GM12878 (cell line): ENCODE measurements at regions not wholly inside any gene's neighbourhood (a gene's known extent, or its start where the extent isn't known, plus 50 kb on each side); places are given as distances from the start of the nearest gene placed in this dataset.

Experiments used
- ATAC-seq: fragments of 200-7000 bp; cut with Tn5 transposase; 3 replicates; pipeline ENCODE4 v1.9.1; 2020; ENCODE audit warnings: mild to moderate bottlenecking, moderate library complexity
- BruUV-seq: library from RNA; stranded (reverse); fragments of 400-500 nt; replicated peaks from 2 replicates; lab custom pipeline; 2021; lab: Mats Ljungman, UMichigan
- CTCF ChIA-PET: fragments of 300-600 bp; sonication (Branson Sonifier 250); formaldehyde crosslinking; extraction: SDS; loops from one replicate; lab custom pipeline; 2021; ENCODE audit warnings: inconsistent platforms; lab: Yijun Ruan, JAX
- POLR2A ChIA-PET: fragments of 350-600 bp; formaldehyde crosslinking; extraction: SDS; loops from one replicate; lab custom pipeline; 2021; ENCODE audit warnings: inconsistent platforms; lab: Charles Lee
- RAD21 ChIA-PET: fragments of 300-600 bp; sonication (Branson Sonifier 250); formaldehyde crosslinking; loops from one replicate; lab custom pipeline; 2023; ENCODE audit warnings: antibody characterized with exemption; ENCODE audit not compliant: unreplicated experiment; lab: Charles Lee
- SMC1A ChIA-PET: fragments of 300-600 bp; sonication (Branson Sonifier 250); formaldehyde crosslinking; loops from one replicate; lab custom pipeline; 2023; ENCODE audit not compliant: unreplicated experiment, uncharacterized antibody; lab: Charles Lee
- DNase-seq: peaks from one replicate; pipeline ENCODE4 v3.0.0-alpha.2; 2011; ENCODE audit warnings: low read depth, low spot score
- FAIRE-seq: peaks from 3 replicates; lab custom pipeline; 2011; peaks lifted over from hg19 to GRCh38; lab: Jason Lieb, UNC
- H2AFZ ChIP-seq: 2 replicates; pipeline ENCODE4 v1.6.0; 2011; ENCODE audit warnings: low read depth, low read length, control low read depth; ENCODE audit not compliant: control insufficient read depth
- H3K27ac ChIP-seq: 2 replicates; pipeline ENCODE4 v1.5.1; 2011; ENCODE audit warnings: control low read depth; ENCODE audit not compliant: control insufficient read depth, insufficient read depth
- H3K27me3 ChIP-seq, 2 experiments: replicated peaks in 1 of 2; 2 replicates each; pipeline versions ENCODE4 v1.6.0 to v1.6.1; 2011; ENCODE audit warnings: low read length in 1 of 2; ENCODE audit not compliant: control insufficient read depth in 2 of 2, insufficient read depth in 2 of 2
- H3K36me3 ChIP-seq, 2 experiments: 2 replicates each; pipeline ENCODE4 v1.5.1; 2011; ENCODE audit warnings: low read length in 1 of 2; ENCODE audit not compliant: control insufficient read depth in 2 of 2, insufficient read depth in 2 of 2
- H3K4me1 ChIP-seq: 2 replicates; pipeline ENCODE4 v1.6.1; 2011; ENCODE audit warnings: mild to moderate bottlenecking, low read length, moderate library complexity, mixed read lengths; ENCODE audit not compliant: control insufficient read depth, insufficient read depth
- H3K4me2 ChIP-seq: 2 replicates; pipeline ENCODE4 v1.6.0; 2011; ENCODE audit warnings: control low read depth; ENCODE audit not compliant: control insufficient read depth, insufficient read depth
- H3K4me3 ChIP-seq: fragments of 200-600 bp; sonication (generic); 2 replicates; pipeline ENCODE4 v1.5.1; 2016
- H3K79me2 ChIP-seq: 2 replicates; pipeline ENCODE4 v1.6.0; 2011; ENCODE audit warnings: low read length; ENCODE audit not compliant: control insufficient read depth, insufficient read depth
- H3K9ac ChIP-seq: 2 replicates; pipeline ENCODE4 v1.8.0; 2011; ENCODE audit warnings: low read length, control low read depth, mixed read lengths; ENCODE audit not compliant: control insufficient read depth, insufficient read depth
- H3K9me3 ChIP-seq: replicated peaks from 3 replicates; pipeline ENCODE4 v1.5.1; 2011; ENCODE audit warnings: mild to moderate bottlenecking, low read length; ENCODE audit not compliant: control insufficient read depth, insufficient read depth
- H4K20me1 ChIP-seq: 2 replicates; pipeline ENCODE4 v1.6.0; 2011; ENCODE audit not compliant: control insufficient read depth, insufficient read depth
- CREM ChIP-seq: IDR thresholded peaks from 2 replicates; pipeline ENCODE4 v1.6.1; 2014; ENCODE audit warnings: antibody characterized with exemption, low read depth
- CTCF ChIP-seq, 3 experiments: IDR thresholded peaks in 2 of 3; conservative IDR thresholded peaks in 1 of 3; 2 replicates each; pipeline ENCODE4 v1.5.1; 2011; ENCODE audit warnings: low read depth in 3 of 3, low read length in 3 of 3, mild to moderate bottlenecking in 3 of 3, control low read depth in 2 of 3, moderate library complexity in 2 of 3, inconsistent platforms in 1 of 3, mixed read lengths in 1 of 3; ENCODE audit not compliant: control insufficient read depth in 2 of 3, insufficient read depth in 1 of 3; ENCODE audit errors: extremely low read depth in 1 of 3
- HCFC1 ChIP-seq: fragments of 150-350 bp; IDR thresholded peaks from 2 replicates; pipeline ENCODE4 v1.6.1; 2014; ENCODE audit warnings: low read length
- JUNB ChIP-seq: IDR thresholded peaks from 2 replicates; pipeline ENCODE4 v1.6.1; 2016; ENCODE audit warnings: antibody characterized with exemption, mild to moderate bottlenecking
- KLF5 ChIP-seq: fragments of 450-650 bp; IDR thresholded peaks from 2 replicates; pipeline ENCODE4 v1.6.1; 2014; ENCODE audit warnings: mild to moderate bottlenecking; ENCODE audit not compliant: partially characterized antibody
- PRDM15 ChIP-seq: fragments of 450-650 bp; formaldehyde crosslinking; IDR thresholded peaks from 2 replicates; pipeline ENCODE4 v1.4.0; 2020; ENCODE audit warnings: mild to moderate bottlenecking, moderate library complexity
- SKIL ChIP-seq: fragments of 450-650 bp; IDR thresholded peaks from 2 replicates; pipeline ENCODE4 v1.6.1; 2017; ENCODE audit warnings: mild to moderate bottlenecking, low read depth, inconsistent platforms; ENCODE audit not compliant: poor library complexity, severe bottlenecking
- TARDBP ChIP-seq: IDR thresholded peaks from 2 replicates; pipeline ENCODE4 v1.6.1; 2016; ENCODE audit warnings: borderline replicate concordance
- WGBS: methylation state at CpG from one replicate; pipeline ENCODE4 v1.1.6; 2016; ENCODE audit warnings: low lambda C conversion rate; ENCODE audit not compliant: insufficient replicate concordance, insufficient coverage; ENCODE audit errors: missing lambda C conversion rate; 5-methylcytosine and 5-hydroxymethylcytosine counted together
- in situ Hi-C: fragments of 300-500 bp; cut with MboI; formaldehyde crosslinking; loops from 9 replicates; pipeline ENCODE4 v1.14.3; 2018; ENCODE audit warnings: mixed read lengths
- intact Hi-C: fragments of 100-400 bp; cut with micrococcal nuclease; formaldehyde crosslinking; loops from one replicate; pipeline ENCODE4 v1.14.2; 2022; ENCODE audit not compliant: unreplicated experiment

DNA sequence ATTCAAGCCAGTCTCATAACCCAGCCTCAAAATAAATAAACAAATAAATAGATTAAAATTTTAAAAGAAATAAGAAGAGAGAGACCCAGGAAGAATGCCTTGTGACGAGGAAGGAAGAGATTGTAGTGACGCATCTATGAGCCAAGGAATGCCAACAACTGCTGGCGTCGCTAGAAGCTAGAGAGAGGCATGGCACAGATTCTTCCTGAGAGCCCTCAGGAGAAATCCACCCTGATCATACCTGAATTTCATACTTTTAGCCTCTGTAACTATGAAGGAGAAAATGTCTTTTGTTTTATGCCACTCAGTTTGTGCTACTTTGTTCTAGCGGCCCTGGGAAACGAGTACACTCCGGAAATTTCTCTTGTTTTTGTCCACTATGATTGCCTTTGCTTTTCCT is 103.9 kb downstream of the C9orf50 start:
- ATAC-seq (no peak), DNase-seq (no peak), FAIRE-seq (no peak)
- ChIA-PET POLR2A (interaction anchor here (0.7 kb wide), 1 partner anchor 266 kb away, joined by 3 read pairs; no protein-coding TSS in a partner anchor), RAD21 (no interaction called here), SMC1A (no interaction called here), CTCF (interaction anchor here (0.7 to 0.9 kb wide), 2 partner anchors 11 to 138 kb away, joined by 3 to 4 read pairs; no protein-coding TSS in a partner anchor)
- no peak overlapping the region for H3K4me3 ChIP-seq
- H3K4me2 ChIP-seq: no peak overlapping the region
- intact Hi-C loops (no loop called here), in situ Hi-C loops (no loop called here)
- H4K20me1 ChIP-seq: no peaks in the 10 kb centered on the region
- H3K36me3 ChIP-seq: no peaks in the 10 kb centered on the region
- no peaks in the 10 kb centered on the region for H3K27me3 ChIP-seq
- H3K4me1 ChIP-seq: no peaks in the 10 kb centered on the region
- TF ChIP-seq PRDM15 (CRISPR knock-in tag) (no peak), HCFC1 (no peak)
- BruUV-seq: no TSS peak
- no peaks in the 10 kb centered on the region for H3K79me2 ChIP-seq
- peaks cover 10% of the 10 kb centered on the region; the same call in 2 of the 3 replicates for H3K9me3 ChIP-seq
- no peak overlapping the region for H2AFZ ChIP-seq
- H3K27ac ChIP-seq: no peak overlapping the region
- WGBS: 61% methylated on average over 7 of the region's 7 CpGs
- no peak overlapping the region for H3K9ac ChIP-seq

DNA sequence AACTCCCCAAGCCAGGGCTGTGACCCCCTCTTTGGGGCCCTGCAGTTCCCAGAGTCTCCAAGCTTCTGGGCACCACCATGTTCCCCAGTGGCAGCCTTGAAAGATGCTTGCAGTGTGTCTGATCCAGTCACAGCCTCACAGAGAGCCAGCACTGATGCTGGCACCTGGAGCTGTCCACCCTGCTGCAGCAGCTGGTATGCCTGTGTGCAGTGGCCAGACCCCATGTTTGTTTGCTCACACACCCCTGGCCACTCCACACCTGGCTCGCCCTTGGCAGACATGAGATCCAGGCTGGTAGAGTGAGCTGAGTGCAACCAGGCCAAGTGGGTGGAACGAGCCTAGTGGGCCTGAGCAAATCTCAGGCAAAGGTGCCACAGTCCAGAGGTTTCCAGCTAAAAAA is 106.0 kb downstream of the C9orf50 start:
- intact Hi-C loops: no loop called here
- no peak overlapping the region for H3K27ac ChIP-seq
- ChIA-PET RAD21 (no interaction called here), CTCF (no interaction called here), SMC1A (no interaction called here), POLR2A (no interaction called here)
- 37% methylated on average over 2 of the region's 2 CpGs for WGBS
- no peak overlapping the region for H2AFZ ChIP-seq
- no peak overlapping the region for H3K4me3 ChIP-seq
- H3K4me2 ChIP-seq: no peak overlapping the region
- ATAC-seq (no peak), FAIRE-seq (no peak), DNase-seq (no peak)
- peaks cover 10% of the 10 kb centered on the region; the same call in 2 of the 3 replicates for H3K9me3 ChIP-seq
- in situ Hi-C loops: no loop called here
- H3K9ac ChIP-seq: no peak overlapping the region
- no peaks in the 10 kb centered on the region for H3K36me3 ChIP-seq
- BruUV-seq: no TSS peak
- H3K27me3 ChIP-seq: no peaks in the 10 kb centered on the region
- H3K79me2 ChIP-seq: no peaks in the 10 kb centered on the region
- no peaks in the 10 kb centered on the region for H4K20me1 ChIP-seq
- H3K4me1 ChIP-seq: no peaks in the 10 kb centered on the region
- TF ChIP-seq KLF5 (no peak), TARDBP (no peak), CREM (no peak), JUNB (no peak), SKIL (no peak), CTCF (IDR thresholded peaks at IDR 0.05 in 2 of 3, conservative IDR thresholded peaks at IDR 0.05 in 1 of 3; ENCODE audit: control insufficient read depth in 2 of 3, extremely low read depth in 1 of 3, insufficient read depth in 1 of 3, low read depth in 3 of 3, low read length in 3 of 3) (no peak)
